GM19463 (cell line): ENCODE measurements at regions not wholly inside any gene's neighbourhood (a gene's known extent, or its start where the extent isn't known, plus 50 kb on each side); places are given as distances from the start of the nearest gene placed in this dataset.
"Not testable (repeated sequence)": the region's sequence is repeated elsewhere in the genome, so short reads cannot be mapped to it uniquely, and the experiment has no call there.

ENCODE experiments used
- ATAC-seq: cut with Tn5 transposase; IDR thresholded peaks from one replicate; pipeline ENCODE4 v1.9.1; 2021; ENCODE audit warnings: mild to moderate bottlenecking, moderate library complexity; ENCODE audit not compliant: unreplicated experiment

DNA sequence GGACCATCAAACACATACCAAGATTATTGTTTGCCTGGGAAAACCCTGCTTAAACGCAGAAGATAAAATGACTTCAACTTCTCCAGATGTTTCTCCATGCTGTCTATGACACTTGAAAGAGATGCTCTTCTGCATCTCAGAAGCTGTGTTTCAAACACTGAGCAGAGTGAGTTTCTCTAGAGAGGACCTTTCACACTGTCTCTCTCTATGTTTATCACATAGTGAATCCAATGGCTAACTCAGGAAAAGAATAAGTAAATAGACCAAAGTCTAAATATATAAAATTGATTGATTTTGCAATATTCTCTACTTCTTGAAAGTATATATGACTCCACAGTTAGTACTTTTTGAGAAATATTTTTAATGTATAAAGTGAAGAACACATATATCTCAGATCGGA, 325.6 kb upstream of the USP15 start:
- no peak for ATAC-seq

GRCh38 chr12:61939977-61940376, 320.2 kb upstream of the USP15 start:
- no peak for ATAC-seq

DNA sequence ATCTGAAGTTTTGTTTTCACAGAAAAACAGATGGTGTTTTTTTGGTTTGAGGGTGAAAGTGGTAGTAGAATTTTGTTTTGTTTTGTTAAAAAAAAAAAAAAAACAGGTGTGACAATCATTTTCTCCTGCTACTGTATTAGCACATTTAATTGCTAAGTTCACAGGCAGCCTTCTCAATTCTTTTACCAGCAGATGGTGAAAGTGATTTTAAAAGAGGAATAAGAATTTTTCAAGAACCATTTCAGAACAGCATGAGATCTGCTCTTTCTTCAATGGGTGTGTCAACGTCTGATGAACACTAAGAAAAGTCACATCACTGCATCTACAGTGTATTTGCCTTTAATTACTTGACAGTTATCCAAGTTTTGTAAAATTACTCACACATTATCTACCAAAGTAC, 303.7 kb upstream of the USP15 start:
- ATAC-seq, result no peak

DNA sequence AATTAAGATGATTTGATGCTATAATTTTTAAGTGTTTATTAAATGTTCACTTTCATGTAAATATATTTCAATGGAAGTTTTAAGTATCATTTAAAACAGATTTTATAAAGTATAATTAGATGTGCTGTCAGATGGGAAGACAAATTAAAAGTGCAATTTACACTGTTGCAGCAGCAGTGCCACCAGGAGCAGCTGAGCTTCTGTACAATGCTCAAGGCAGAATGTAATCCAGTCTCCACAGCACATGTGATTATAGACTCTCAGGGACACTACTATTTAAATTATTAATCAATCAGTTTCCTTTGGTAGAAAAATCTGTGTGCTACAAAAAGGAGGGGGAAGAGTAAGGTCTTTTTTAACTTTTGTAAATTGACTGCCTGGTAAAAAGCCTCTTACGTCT, 285.7 kb upstream of the USP15 start:
- ATAC-seq, result no peak

GRCh38 chr12:61985830-61986229, 274.4 kb upstream of the USP15 start:
- no peak for ATAC-seq

- no peak for ATAC-seq
Observed at GRCh38 chr12:61987173-61987572, 273.0 kb upstream of the USP15 start.

DNA sequence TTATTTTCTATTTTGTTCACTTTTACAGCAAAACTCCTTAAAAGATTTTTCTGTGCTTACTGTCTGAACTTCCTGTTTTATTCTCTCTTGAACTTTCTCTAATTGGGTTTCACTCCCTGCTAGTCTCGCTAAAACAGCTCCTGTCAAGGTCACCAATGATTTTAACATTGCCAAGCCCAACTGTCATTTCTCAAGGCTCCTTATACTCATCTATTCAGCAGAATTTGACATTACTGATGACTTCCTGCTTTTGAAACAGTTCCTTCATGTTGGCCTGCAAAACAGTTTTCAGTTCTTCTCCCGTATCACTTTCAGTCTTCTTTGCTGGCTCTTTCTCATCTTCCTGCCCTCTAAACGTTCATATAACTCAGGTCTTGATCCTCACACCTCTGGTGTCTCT, 268.5 kb upstream of the USP15 start:
- no peak for ATAC-seq

DNA sequence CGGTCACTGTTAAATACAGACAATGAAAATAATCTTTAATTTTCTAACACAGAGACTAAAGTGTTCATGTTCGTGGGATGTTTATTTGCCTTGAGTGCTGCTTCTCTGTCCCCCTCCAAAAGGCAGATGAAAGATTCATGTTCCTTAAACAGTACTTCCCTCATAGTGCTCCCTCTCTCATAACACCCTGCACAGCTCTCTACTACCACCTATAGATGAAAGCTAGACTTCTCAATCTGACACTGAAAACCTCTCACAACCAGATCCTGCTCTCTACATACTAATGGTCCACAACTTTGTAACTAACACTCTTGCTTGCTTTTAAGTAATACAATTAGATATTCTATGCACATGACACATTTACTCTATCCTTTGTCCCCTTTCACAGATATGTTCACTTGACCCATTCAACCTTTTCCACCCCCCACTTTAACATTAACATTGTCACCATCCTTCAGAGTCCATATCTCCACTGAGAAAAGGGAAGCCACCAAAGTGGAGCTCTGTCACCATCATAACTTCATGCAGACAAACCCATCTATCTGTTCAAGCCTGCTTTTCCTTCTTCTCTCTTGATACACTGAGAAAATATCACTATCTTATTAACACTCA, 266.4 kb upstream of the USP15 start:
- peak; percentile 71 for ATAC-seq

DNA sequence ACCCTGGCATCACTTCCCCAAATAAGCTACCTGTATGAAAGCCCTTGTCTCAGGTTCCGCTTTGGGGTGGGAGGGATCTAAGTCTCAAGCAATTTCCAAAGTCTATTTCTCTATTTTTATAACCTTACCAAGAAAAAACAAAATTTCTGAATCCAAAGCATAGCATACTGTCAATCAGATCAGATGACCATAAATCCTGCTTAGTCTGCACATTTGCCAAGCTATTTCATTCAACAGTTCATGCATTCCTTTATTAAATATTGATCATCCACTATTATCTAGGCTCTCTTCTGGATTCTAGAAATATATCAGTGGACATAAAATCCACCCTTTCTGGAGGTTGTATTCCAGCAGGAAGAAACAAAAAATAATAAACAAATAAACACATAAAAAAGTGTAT, 263.5 kb upstream of the USP15 start:
- ATAC-seq, result no peak

- ATAC-seq, result no peak
Observed at GRCh38 chr12:61998791-61999190, 261.4 kb upstream of the USP15 start.

GRCh38 chr12:61999311-61999710, 260.9 kb upstream of the USP15 start:
- no peak for ATAC-seq

DNA sequence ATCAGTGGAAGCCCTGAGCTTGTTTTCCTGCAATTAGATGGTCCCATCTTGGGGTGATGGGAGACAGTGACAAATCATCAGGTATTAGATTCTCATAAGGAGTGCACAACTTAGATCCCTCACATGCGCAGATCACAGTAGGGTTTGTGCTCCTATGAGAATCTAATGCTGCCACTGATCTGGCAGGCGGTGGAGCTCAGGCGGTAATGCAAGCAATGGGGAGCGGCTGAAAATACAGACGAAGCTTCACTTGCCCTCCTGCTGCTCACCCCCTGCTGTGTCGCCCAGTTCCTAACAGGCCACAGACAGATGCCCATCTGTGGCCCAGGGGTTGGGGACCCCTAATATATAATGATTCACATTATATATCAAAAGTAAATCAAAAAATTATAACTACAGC, 258.8 kb upstream of the USP15 start:
- no peak for ATAC-seq

DNA sequence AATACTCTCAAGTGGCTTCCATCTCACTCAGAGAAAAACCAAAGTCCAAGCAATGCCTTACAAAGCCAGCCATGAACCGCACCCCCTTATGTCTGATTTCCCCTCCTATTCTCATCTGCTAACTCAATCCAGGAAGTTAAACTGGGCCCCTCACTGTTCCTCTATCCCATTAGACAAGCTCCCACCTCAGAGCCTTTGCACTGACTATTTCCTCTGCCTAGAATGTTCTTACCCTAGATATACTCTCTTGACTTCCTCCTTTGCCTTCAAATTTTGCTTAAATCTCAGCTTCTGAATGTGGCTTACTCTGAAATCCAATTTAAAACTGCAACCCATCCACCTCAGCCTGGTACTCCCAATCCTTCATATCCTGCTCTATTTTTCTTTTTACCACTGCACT, 257.0 kb upstream of the USP15 start:
- no peak for ATAC-seq

DNA sequence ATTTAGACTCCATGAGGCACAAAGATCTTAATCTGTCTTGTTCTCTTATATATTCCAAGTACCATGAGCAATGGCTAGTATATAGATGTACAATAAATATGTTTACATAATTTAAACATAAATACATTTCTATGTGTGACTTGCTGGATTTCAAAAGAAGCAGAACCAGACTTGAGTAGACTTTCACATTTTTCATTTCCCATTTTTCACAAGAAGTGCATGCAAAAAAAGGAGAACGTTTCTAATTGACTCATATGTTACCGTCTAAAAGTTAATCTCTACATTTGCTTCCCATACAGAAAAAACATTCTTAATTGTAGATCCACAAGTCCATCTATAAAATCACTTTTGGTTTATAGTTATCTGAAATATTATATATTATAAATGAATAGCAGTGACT, 256.5 kb upstream of the USP15 start:
- no peak for ATAC-seq

DNA sequence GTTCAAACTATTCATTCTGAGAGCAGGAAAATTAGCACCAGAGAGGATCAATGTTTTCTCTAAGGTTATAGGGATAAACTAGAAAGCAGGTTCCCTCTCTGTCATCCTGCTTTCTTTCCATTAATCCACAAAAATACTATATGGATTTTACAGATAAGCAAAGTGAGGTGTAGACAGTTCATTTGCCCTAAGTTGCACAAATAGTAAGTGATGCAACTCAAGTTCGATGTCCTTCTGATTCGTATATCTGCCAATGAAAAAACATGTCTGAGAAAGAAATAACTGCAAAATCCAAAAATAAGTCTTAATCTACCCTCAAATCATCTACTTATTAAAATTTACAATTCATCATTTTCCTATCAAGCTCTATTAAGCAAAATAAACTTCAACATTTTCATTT, 254.6 kb upstream of the USP15 start:
- ATAC-seq, result no peak

DNA sequence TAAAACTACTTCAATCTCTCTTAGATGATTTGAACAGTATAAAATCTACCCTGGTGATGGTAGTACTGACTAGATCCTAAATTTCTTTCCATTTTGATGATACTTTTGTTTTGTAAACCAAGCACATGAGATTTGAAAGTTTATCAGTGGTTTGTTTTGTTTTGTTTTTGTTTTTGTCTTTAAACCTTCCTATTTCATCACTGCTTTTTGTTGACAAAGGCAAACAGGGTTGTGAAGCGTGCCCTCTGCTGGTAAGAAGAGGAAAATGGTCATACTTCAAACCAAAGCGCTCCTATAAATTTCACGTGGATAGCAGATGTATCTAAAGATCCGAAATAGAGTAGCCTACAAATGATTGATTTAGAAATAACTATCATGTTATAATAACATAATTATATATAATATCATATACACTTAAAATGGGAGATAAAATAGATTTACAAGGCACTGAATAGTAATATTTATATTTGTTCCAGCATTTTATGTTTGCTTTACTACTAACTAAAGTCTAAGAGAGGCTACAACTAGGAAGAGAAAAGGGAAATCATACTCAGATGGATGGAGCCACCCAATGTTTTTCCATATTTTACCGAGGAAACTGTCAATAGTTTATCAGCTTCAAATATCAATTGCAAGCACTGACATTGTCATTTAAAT, 254.0 kb upstream of the USP15 start:
- peak; percentile 63 for ATAC-seq

DNA sequence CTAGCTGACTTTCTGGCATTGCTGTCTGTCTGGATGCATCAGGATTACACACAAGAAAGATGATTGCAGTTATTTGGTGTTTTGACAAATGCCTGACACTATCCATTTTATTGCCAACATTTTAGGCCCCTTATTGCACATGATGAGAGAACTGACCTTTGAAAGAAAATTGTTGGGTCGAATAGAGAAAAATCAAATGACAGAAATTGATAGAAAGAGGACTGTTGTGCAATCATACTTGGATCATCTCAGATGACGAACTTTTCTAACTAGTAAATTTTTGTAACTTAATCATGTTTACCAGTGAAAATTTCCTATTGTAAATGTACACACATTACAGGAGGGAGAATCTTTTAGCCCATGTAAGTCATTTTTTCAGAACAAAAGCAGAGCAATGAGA, 251.5 kb upstream of the USP15 start:
- no peak for ATAC-seq

GRCh38 chr12:62009445-62009844, 250.8 kb upstream of the USP15 start:
- no peak for ATAC-seq

- not testable (repeated sequence) for ATAC-seq
Observed at GRCh38 chr12:62010331-62010906, 249.8 kb upstream of the USP15 start.

DNA sequence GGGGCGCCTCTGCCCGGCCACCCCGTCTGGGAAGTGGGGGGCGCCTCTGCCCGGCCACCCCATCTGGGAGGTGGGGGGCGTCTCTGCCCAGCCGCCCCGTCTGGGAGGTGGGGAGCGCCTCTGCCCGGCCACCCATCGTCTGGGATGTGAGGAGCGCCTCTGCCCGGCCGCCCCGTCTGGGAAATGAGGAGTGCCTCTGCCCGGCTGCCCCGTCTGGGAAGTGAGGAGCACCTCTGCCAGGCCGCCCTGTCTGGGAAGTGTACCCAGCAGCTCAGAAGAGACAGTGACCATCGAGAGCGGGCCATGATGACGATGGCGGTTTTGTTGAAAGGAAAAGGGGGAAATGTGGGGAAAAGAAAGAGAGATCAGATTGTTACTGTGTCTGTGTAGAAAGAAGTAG, 249.2 kb upstream of the USP15 start:
- ATAC-seq, result not testable (repeated sequence)

- ATAC-seq, result no peak
Observed at GRCh38 chr12:62014330-62014729, 245.9 kb upstream of the USP15 start.

DNA sequence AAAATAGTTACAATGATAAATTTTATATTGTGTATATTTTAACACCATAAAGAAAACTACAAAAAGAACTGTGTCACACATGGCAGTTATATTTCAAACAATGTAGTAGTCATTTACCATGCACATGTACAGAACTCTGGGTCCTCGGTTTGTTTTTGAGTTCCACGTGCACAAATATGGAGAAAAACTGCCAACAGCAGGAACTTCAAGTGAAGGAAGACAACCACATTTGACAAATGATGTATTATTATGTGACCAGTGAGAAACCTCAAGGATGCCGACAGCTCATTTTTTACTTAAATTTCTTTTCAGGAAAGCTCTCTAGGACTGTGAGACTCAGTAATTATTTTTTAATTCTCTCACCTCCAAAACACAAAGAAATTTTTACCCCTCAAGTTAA, 244.2 kb upstream of the USP15 start:
- no peak for ATAC-seq

- no peak for ATAC-seq
Observed at GRCh38 chr12:62021808-62022207, 238.4 kb upstream of the USP15 start.
